Psoas muscle (tissue), 7 donors: ENCODE measurements at regions not wholly inside any gene's neighbourhood (a gene's known extent, or its start where the extent isn't known, plus 50 kb on each side); places are given as distances from the start of the nearest gene placed in this dataset.

Experiments
- ATAC-seq, 4 donors: fragments of 200-7000 bp; cut with Tn5 transposase; one replicate each; pipeline ENCODE4 v1.9.1; 2020; ENCODE audit warnings: moderate library complexity in 3 of 4, mild to moderate bottlenecking in 2 of 4
- DNase-seq, 2 donors: peaks; one replicate each; pipeline ENCODE4 v3.0.0-alpha.2; 2020
- H3K27ac ChIP-seq: fragments of 200-600 bp; one replicate; pipeline ENCODE4 v1.8.0; 2022
- H3K27me3 ChIP-seq, 3 donors: fragments of 200-600 bp in 1 of 3; one replicate each; pipeline versions ENCODE4 v1.6.1 to v1.8.0; 2013 to 2022; ENCODE audit warnings: low read length in 2 of 3, mild to moderate bottlenecking in 2 of 3, moderate library complexity in 1 of 3; ENCODE audit not compliant: insufficient read depth in 3 of 3
- H3K36me3 ChIP-seq, 2 donors: fragments of 200-600 bp in 1 of 2; one replicate each; pipeline versions ENCODE4 v1.6.1 to v1.8.0; 2013 to 2022; ENCODE audit warnings: low read depth in 1 of 2, mild to moderate bottlenecking in 1 of 2, moderate library complexity in 1 of 2; ENCODE audit not compliant: insufficient read depth in 1 of 2
- H3K4me1 ChIP-seq: fragments of 200-600 bp; one replicate; pipeline ENCODE4 v1.8.0; 2022
- H3K4me3 ChIP-seq: fragments of 200-600 bp; one replicate; pipeline ENCODE4 v1.8.0; 2022; ENCODE audit warnings: mild to moderate bottlenecking
- H3K9me3 ChIP-seq: fragments of 200-600 bp; one replicate; pipeline ENCODE4 v1.8.0; 2022
- CTCF ChIP-seq: fragments of 200-600 bp; IDR thresholded peaks from one replicate; pipeline ENCODE4 v1.8.0; 2022; ENCODE audit warnings: antibody characterized with exemption
- WGBS, 3 donors: extraction: QIAGEN DNeasy Blood & Tissue Kit; methylation state at CpG; one replicate each; pipeline versions ENCODE4 v1.1.6 to v1.1.7; 2013; 5-methylcytosine and 5-hydroxymethylcytosine counted together
- intact Hi-C, 2 donors: fragments of 100-400 bp; cut with DNase I; formaldehyde crosslinking; loops; one replicate each; pipeline versions ENCODE4 v1.11.0 to v1.14.2; 2022
- donor health status: healthy with polysubstance abuse.
- donor health status: DM: no; HTN: no; CAD: no; lungs with moderate emphysema.
- donor health status: Bipolar disorder and iron deficiency.
- donor health status: healthy.
- donor health status: DM: yes; HTN: yes; CAD: no.
- donor health status: DM: no; HTN: no; CAD: no.
- donor health status: DM: yes; HTN: yes; CAD: no.

- no peak for TF ChIP-seq CTCF
- ATAC-seq (no peak), DNase-seq (no peak)
- Histone ChIP-seq H3K4me3 (no peak overlapping the region), H3K36me3 (no peaks in the 10 kb centered on the region), H3K4me1 (no peaks in the 10 kb centered on the region), H3K9me3 (no peaks in the 10 kb centered on the region), H3K27ac (no peak overlapping the region), H3K27me3 (no peaks in the 10 kb centered on the region)
- intact Hi-C loops: no loop called here
- 89 to 93% (median 90%) methylated on average over 1 of the region's 1 CpG for WGBS, 3 donors
Measured at GRCh38 chr6:126786262-126786661, 332.2 kb upstream of the RSPO3 start.

DNA sequence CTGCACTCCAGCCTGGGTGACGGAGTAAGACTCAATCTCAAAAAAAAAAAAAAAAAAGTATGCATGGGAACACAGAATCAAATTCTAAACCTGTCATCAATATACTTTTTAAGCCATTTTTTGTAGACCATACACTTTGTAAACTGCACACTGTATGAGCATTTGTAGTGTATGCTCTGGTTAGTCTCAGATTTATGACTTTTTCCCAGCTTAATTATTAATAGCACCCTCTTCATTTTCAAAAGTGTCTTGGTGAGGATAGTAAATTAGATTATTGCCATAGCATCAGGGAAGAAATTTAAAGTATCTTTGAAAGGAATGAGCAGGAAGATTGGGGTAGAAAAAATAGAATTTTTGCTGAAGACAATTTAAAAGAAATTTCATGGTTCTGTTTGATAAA is 330.8 kb upstream of the RSPO3 start:
- DNase-seq (no peak), ATAC-seq (no peak)
- no peak for TF ChIP-seq CTCF
- intact Hi-C loops: no loop called here
- Histone ChIP-seq H3K27ac (no peak overlapping the region), H3K9me3 (no peaks in the 10 kb centered on the region), H3K36me3 (no peaks in the 10 kb centered on the region), H3K4me1 (no peaks in the 10 kb centered on the region), H3K27me3 (no peaks in the 10 kb centered on the region), H3K4me3 (no peak overlapping the region)
- 88 to 95% (median 94%) methylated on average over 1 of the region's 1 CpG for WGBS, 3 donors

DNA sequence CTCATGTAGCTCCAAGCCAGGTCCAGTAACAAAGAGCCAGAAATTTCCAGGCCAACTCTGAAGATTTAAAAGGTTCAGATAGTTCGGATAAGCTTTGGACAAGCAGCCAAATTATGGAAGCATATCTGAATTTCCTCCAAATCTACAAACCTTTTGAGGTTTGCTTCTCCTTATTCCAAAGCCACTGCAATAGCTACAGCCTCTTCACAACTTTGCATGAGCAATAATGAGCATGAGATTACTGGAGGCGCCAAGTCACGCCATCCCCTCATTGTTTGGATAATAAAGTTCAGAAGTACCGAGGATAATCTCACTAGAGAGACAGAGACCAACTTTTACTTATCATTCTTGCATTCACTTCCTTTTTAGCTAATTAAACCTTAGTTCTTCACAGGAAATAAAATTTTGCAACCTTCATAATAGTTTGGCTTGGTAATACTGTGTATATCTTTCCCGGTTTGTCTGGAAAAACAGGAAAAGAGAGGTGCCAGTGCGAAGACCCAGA is 329.6 kb upstream of the RSPO3 start:
- intact Hi-C loops: no loop called here
- 33 to 42% (median 34%) methylated on average over 6 of the region's 6 CpGs for WGBS, 3 donors
- Histone ChIP-seq H3K27me3 (no peaks in the 10 kb centered on the region), H3K36me3 (no peaks in the 10 kb centered on the region), H3K4me1 (no peaks in the 10 kb centered on the region), H3K27ac (no peak overlapping the region), H3K9me3 (no peaks in the 10 kb centered on the region), H3K4me3 (no peak overlapping the region)
- no peak for TF ChIP-seq CTCF
- ATAC-seq: no peak
- no peak for DNase-seq

DNA sequence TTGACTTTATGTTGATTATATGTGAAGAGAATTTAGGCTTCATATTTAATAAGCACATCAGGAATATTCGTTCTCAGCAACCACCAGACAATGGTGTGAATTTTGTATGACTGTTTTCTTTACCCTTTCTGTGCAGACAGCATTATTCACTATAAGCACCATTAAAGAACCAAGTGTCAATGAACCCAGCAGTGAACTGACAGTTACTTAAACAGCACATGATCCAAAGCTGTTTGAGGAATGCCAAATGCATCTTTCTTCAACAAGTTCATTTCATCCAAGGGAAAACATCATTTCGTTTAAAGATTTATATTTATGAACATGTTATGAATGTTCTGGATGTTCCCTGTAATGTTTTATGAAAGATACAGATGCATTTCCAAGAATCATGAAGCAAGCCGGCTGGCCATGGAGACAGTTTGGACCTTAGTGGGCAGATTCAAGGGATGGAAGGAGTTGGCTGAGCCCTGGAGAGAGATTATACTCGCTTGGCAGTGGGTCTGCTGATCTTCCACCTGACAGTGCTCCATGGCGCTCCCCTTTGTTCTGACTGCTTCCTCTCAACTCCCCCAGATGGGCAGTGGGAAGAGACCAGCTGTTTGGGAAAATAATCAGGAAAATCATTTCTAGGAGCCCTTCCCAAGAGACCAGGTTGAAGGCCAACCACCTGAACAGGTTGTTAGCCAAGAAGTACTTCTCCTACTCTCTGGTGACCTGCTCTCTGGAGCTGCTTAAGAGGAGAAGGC is 326.0 kb upstream of the RSPO3 start:
- Histone ChIP-seq H3K9me3 (no peaks in the 10 kb centered on the region), H3K36me3 (no peaks in the 10 kb centered on the region), H3K27ac (no peak overlapping the region), H3K27me3 (no peaks in the 10 kb centered on the region), H3K4me1 (no peaks in the 10 kb centered on the region), H3K4me3 (no peak overlapping the region)
- no peak for TF ChIP-seq CTCF
- WGBS, 3 donors: 63 to 68% (median 67%) methylated on average over 5 of the region's 5 CpGs
- intact Hi-C loops: no loop called here
- no peak for ATAC-seq
- DNase-seq: no peak

GRCh38 chr6:126795161-126795560 is 323.3 kb upstream of the RSPO3 start:
- no peak for TF ChIP-seq CTCF
- Histone ChIP-seq H3K9me3 (no peaks in the 10 kb centered on the region), H3K27ac (no peak overlapping the region), H3K36me3 (no peaks in the 10 kb centered on the region), H3K4me1 (no peaks in the 10 kb centered on the region), H3K4me3 (no peak overlapping the region), H3K27me3 (no peaks in the 10 kb centered on the region)
- intact Hi-C loops: no loop called here
- DNase-seq (no peak), ATAC-seq (no peak)
